ENCODE measurements at regions not wholly inside any gene's neighbourhood (a gene's known extent, or its start where the extent isn't known, plus 50 kb on each side); places are given as distances from the start of the nearest gene placed in this dataset.
"Not testable (repeated sequence)": the region's sequence is repeated elsewhere in the genome, so short reads cannot be mapped to it uniquely, and the experiment has no call there.

- Histone ChIP-seq H3K4me1 (no peaks in the 10 kb centered on the region), H3K4me3 (replicated peaks in 1 of 3) (no peak overlapping the region), H3K27me3 (no peaks in the 10 kb centered on the region), H3K9me3 (no peaks in the 10 kb centered on the region), H3K27ac (no peak overlapping the region), H3K36me3 (no peaks in the 10 kb centered on the region)
- TF ChIP-seq, protein P1, sequence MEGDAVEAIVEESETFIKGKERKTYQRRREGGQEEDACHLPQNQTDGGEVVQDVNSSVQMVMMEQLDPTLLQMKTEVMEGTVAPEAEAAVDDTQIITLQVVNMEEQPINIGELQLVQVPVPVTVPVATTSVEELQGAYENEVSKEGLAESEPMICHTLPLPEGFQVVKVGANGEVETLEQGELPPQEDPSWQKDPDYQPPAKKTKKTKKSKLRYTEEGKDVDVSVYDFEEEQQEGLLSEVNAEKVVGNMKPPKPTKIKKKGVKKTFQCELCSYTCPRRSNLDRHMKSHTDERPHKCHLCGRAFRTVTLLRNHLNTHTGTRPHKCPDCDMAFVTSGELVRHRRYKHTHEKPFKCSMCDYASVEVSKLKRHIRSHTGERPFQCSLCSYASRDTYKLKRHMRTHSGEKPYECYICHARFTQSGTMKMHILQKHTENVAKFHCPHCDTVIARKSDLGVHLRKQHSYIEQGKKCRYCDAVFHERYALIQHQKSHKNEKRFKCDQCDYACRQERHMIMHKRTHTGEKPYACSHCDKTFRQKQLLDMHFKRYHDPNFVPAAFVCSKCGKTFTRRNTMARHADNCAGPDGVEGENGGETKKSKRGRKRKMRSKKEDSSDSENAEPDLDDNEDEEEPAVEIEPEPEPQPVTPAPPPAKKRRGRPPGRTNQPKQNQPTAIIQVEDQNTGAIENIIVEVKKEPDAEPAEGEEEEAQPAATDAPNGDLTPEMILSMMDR (IDR thresholded peaks at IDR 0.05), result no peak
- no peak for TF ChIP-seq POLR2A (IDR thresholded peaks at IDR 0.05)
- DNase-seq, result no peak
- intact Hi-C loops (cut with DNase I), result no loop called here
- 78 to 89% methylated on average over 1 of the region's 1 CpG for WGBS, 2 donors
Observed at GRCh38 chr1:198957044-198957443, 318.2 kb downstream of the PTPRC start.

GRCh38 chr1:198959032-198959431, 320.2 kb downstream of the PTPRC start:
- no peak for TF ChIP-seq POLR2A (IDR thresholded peaks at IDR 0.05)
- TF ChIP-seq, protein P1 (IDR thresholded peaks at IDR 0.05), result no peak
- DNase-seq, result no peak
- Histone ChIP-seq H3K4me3 (replicated peaks in 1 of 3) (no peak overlapping the region), H3K27ac (no peak overlapping the region), H3K27me3 (no peaks in the 10 kb centered on the region), H3K36me3 (no peaks in the 10 kb centered on the region), H3K9me3 (no peaks in the 10 kb centered on the region), H3K4me1 (no peaks in the 10 kb centered on the region)
- intact Hi-C loops (cut with DNase I), result no loop called here
- 96 to 97% methylated on average over 3 of the region's 3 CpGs for WGBS, 2 donors

DNA sequence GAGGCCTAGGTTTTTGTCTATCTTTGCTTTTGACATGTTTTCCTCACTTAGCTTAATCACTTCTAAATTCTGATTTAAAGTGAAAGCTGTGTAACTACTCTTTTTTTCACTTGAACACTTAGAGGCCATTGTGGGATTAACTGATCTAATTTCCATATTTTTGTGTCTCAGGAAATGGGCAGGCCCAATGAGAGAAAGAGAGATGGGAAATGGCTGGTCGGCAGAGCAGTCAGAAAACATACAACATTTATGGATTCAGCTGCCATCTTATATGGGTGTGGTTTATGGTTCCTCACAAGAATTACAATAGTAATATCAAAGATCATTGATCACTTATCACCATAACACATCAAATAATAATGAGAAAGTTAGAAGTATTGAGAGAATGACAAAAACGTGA, 320.8 kb downstream of the PTPRC start:
- Histone ChIP-seq H3K27me3 (no peaks in the 10 kb centered on the region), H3K9me3 (no peaks in the 10 kb centered on the region), H3K27ac (no peak overlapping the region), H3K4me3 (replicated peaks in 1 of 3) (no peak overlapping the region), H3K36me3 (no peaks in the 10 kb centered on the region), H3K4me1 (no peaks in the 10 kb centered on the region)
- TF ChIP-seq POLR2A (IDR thresholded peaks at IDR 0.05), result no peak
- TF ChIP-seq, protein P1 (IDR thresholded peaks at IDR 0.05), result no peak
- intact Hi-C loops (cut with DNase I), result no loop called here
- DNase-seq, result no peak
- WGBS, 2 donors, result 88 to 92% methylated on average over 2 of the region's 2 CpGs

- H3K27me3 ChIP-seq; H3K9me3 ChIP-seq; DNase-seq; H3K27ac ChIP-seq; H3K4me3 ChIP-seq (replicated peaks in 1 of 3); H3K36me3 ChIP-seq; H3K4me1 ChIP-seq; intact Hi-C loops (cut with DNase I): not testable (repeated sequence)
Observed at GRCh38 chr1:198963796-198964195, 325.0 kb downstream of the PTPRC start.

- no peak overlapping the region for H3K4me3 ChIP-seq (replicated peaks in 1 of 3)
- H3K36me3 ChIP-seq, result no peaks in the 10 kb centered on the region
- H3K9me3 ChIP-seq, result no peaks in the 10 kb centered on the region
- DNase-seq, result no peak
- intact Hi-C loops (cut with DNase I), result no loop called here
- WGBS, 2 donors, result 80 to 100% methylated on average over 2 to 4 of the region's 4 CpGs
- TF ChIP-seq POLR2A (IDR thresholded peaks at IDR 0.05), result no peak
- TF ChIP-seq, protein P1 (IDR thresholded peaks at IDR 0.05), result no peak
- H3K27me3 ChIP-seq, result no peaks in the 10 kb centered on the region
- no peak overlapping the region for H3K27ac ChIP-seq
- H3K4me1 ChIP-seq, result no peaks in the 10 kb centered on the region
Observed at GRCh38 chr1:198966519-198966918, 327.7 kb downstream of the PTPRC start.

DNA sequence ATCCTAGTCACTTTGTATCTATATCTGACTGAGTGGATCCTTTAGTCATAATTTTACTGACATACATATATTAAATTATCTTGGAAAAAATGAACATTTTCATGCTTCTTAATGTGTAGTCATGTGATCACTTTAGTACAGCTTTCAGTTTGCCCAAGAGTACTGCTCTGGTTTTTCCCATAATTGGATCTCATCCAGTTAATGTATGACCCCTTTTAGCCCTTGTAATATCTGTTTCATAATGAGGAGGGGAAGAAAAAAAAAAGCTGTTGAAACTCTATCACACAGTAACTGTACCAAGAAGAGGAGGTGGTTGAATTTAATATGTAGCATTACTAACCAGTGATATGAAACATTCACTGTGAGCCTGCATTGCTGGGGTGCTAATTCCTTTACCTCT, 328.7 kb downstream of the PTPRC start:
- DNase-seq, result no peak
- intact Hi-C loops (cut with DNase I), result no loop called here
- no peak overlapping the region for H3K27ac ChIP-seq
- H3K4me1 ChIP-seq, result no peaks in the 10 kb centered on the region
- no peaks in the 10 kb centered on the region for H3K9me3 ChIP-seq
- no peaks in the 10 kb centered on the region for H3K36me3 ChIP-seq
- TF ChIP-seq, protein P1 (IDR thresholded peaks at IDR 0.05), result no peak
- TF ChIP-seq POLR2A (IDR thresholded peaks at IDR 0.05), result no peak
- no peaks in the 10 kb centered on the region for H3K27me3 ChIP-seq
- H3K4me3 ChIP-seq (replicated peaks in 1 of 3), result no peak overlapping the region

Data from thyroid gland (tissue), 4 donors.